Gastroesophageal sphincter (tissue), 4 donors: ENCODE measurements at regions not wholly inside any gene's neighbourhood (a gene's known extent, or its start where the extent isn't known, plus 50 kb on each side); places are given as distances from the start of the nearest gene placed in this dataset.

Experiments used
- ATAC-seq: fragments of 150-250 bp; one replicate; pipeline ENCODE4 v1.9.1; 2016; ENCODE audit warnings: mild to moderate bottlenecking, moderate library complexity
- H3K27ac ChIP-seq, 4 donors: fragments of 200-600 bp; sonication (generic) in 3 of 4; 1 replicate in 3 of 4; 2 replicates in 1 of 4; pipeline ENCODE4 v1.5.1; 2016 to 2019
- H3K27me3 ChIP-seq: fragments of 200-600 bp; sonication (generic); one replicate; pipeline ENCODE4 v1.5.1; 2019
- H3K36me3 ChIP-seq, 2 donors: fragments of 200-600 bp; sonication (generic); one replicate each; pipeline ENCODE4 v1.5.1; 2019; ENCODE audit warnings: control low read depth in 1 of 2
- H3K4me1 ChIP-seq, 3 donors: fragments of 200-600 bp; sonication (generic); 1 replicate in 2 of 3; 2 replicates in 1 of 3; pipeline ENCODE4 v1.5.1; 2016 to 2019; ENCODE audit warnings: control low read depth in 2 of 3
- H3K4me3 ChIP-seq, 2 donors: fragments of 200-600 bp; sonication (generic); one replicate each; pipeline ENCODE4 v1.5.1; 2019; ENCODE audit warnings: mild to moderate bottlenecking in 1 of 2, moderate library complexity in 1 of 2
- H3K9me3 ChIP-seq, 3 donors: fragments of 200-600 bp; sonication (generic); one replicate each; pipeline ENCODE4 v1.5.1; 2017 to 2019; ENCODE audit warnings: control low read depth in 2 of 3
- CTCF ChIP-seq, 4 experiments: fragments of 200-600 bp in 2 of 4; fragments of 450-650 bp in 2 of 4; sonication (generic) in 1 of 4; IDR thresholded peaks; one replicate each; pipeline ENCODE4 v1.5.1; 2017 to 2019; ENCODE audit warnings: antibody characterized with exemption in 4 of 4, mild to moderate bottlenecking in 2 of 4, moderate library complexity in 2 of 4
- EP300 ChIP-seq: sonication (generic); formaldehyde crosslinking; IDR thresholded peaks from one replicate; pipeline ENCODE4 v1.6.1; 2017; ENCODE audit warnings: antibody characterized with exemption, mild to moderate bottlenecking
- POLR2A ChIP-seq, 2 donors: fragments of 450-650 bp; IDR thresholded peaks; one replicate each; pipeline ENCODE4 v1.6.1; 2017; ENCODE audit warnings: antibody characterized with exemption in 2 of 2, mild to moderate bottlenecking in 2 of 2, moderate library complexity in 1 of 2
- POLR2AphosphoS5 ChIP-seq: sonication (generic); formaldehyde crosslinking; IDR thresholded peaks from one replicate; pipeline ENCODE4 v1.6.1; 2017; ENCODE audit warnings: antibody characterized with exemption
- WGBS, 2 donors: methylation state at CpG; one replicate each; pipeline ENCODE4 v1.1.5; 2018; ENCODE audit warnings: low coverage in 1 of 2; 5-methylcytosine and 5-hydroxymethylcytosine counted together

GRCh38 chr1:190908246-190908645 is 430.6 kb upstream of the BRINP3 start:
- TF ChIP-seq POLR2A (IDR thresholded peaks at IDR 0.05) (no peak), CTCF (IDR thresholded peaks at IDR 0.05) (no peak), EP300 (no peak), POLR2AphosphoS5 (no peak)

GRCh38 chr1:190908691-190909090 is 431.0 kb upstream of the BRINP3 start:
- H3K27me3 ChIP-seq, result no peaks in the 10 kb centered on the region
- no peak for TF ChIP-seq CTCF (IDR thresholded peaks at IDR 0.05)
- no peak for TF ChIP-seq EP300
- no peak for TF ChIP-seq POLR2A (IDR thresholded peaks at IDR 0.05)
- no peak for TF ChIP-seq POLR2AphosphoS5
- ATAC-seq, result no peak
- peaks cover 0 to 16% (median 0%) of the 10 kb centered on the region in 3 donors for H3K4me1 ChIP-seq
- H3K36me3 ChIP-seq, result no peaks in the 10 kb centered on the region
- H3K9me3 ChIP-seq, result no peaks in the 10 kb centered on the region
- H3K4me3 ChIP-seq, result no peak overlapping the region
- no peak overlapping the region for H3K27ac ChIP-seq

More at GRCh38 chr1:190908246-190908645, 430.6 kb upstream of the BRINP3 start:
- Histone ChIP-seq H3K36me3 (no peaks in the 10 kb centered on the region), H3K27ac (no peak overlapping the region), H3K4me3 (no peak overlapping the region), H3K9me3 (no peaks in the 10 kb centered on the region), H3K4me1 (peaks cover 0 to 21% (median 0%) of the 10 kb centered on the region in 3 donors), H3K27me3 (no peaks in the 10 kb centered on the region)
- WGBS, 2 donors, result 89 to 100% methylated on average over 1 of the region's 1 CpG
- no peak for ATAC-seq

DNA sequence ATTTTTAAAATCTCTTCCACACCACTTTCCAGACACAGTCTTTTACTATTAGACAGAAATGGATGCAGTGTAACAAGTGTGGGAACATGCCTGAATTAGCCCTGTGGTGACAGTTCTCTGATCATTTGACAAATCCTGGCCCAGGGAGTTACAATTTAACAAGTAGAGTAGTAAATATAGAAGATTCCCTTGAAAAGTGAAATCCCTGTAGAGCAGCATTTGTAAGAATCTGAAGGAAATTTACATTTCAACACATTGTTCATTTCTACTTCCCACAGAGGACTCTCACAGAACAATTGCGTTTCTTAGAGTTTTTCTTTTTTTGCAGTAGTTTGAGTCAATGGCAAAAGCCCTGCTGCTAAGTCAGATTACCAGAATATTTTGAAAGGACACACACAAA is 458.3 kb upstream of the BRINP3 start:
- H3K27me3 ChIP-seq, result no peaks in the 10 kb centered on the region

DNA sequence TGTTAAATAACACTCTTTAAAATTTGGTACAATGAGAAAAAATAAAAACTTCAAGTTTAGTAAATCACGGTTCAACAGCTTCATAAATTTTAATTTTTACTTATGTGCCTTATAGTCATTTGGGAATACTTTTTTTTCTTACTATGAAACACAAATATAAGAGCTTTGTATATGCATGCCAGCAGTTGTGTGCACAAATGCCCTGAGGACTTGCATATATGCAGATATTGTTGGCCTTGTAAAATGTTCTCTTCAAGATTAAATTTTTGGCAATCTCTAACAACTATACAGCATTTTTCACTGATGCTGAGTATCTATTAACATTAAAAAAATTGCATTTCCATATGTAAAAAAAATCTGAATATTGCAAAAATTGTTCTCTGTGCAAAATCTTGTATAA is 458.7 kb upstream of the BRINP3 start:
- TF ChIP-seq POLR2A (IDR thresholded peaks at IDR 0.05) (no peak), EP300 (no peak), POLR2AphosphoS5 (no peak), CTCF (IDR thresholded peaks at IDR 0.05) (no peak)
- Histone ChIP-seq H3K36me3 (no peaks in the 10 kb centered on the region), H3K27ac (no peak overlapping the region), H3K4me1 (no peaks in the 10 kb centered on the region), H3K4me3 (no peak overlapping the region), H3K27me3 (no peaks in the 10 kb centered on the region), H3K9me3 (no peaks in the 10 kb centered on the region)
- ATAC-seq, result no peak
- WGBS, 2 donors, result 89 to 100% methylated on average over 1 of the region's 1 CpG

More for the DNA sequence above, 458.3 kb upstream of the BRINP3 start:
- WGBS, 2 donors, result 47 to 54% methylated on average over 1 of the region's 1 CpG
- H3K9me3 ChIP-seq, result no peaks in the 10 kb centered on the region
- TF ChIP-seq CTCF (IDR thresholded peaks at IDR 0.05) (no peak), EP300 (no peak), POLR2A (IDR thresholded peaks at IDR 0.05) (no peak), POLR2AphosphoS5 (no peak)
- no peak overlapping the region for H3K4me3 ChIP-seq
- no peak overlapping the region for H3K27ac ChIP-seq
- ATAC-seq, result no peak
- H3K4me1 ChIP-seq, result no peaks in the 10 kb centered on the region
- H3K36me3 ChIP-seq, result no peaks in the 10 kb centered on the region

GRCh38 chr1:190940951-190941350 is 463.3 kb upstream of the BRINP3 start:
- Histone ChIP-seq H3K4me3 (no peak overlapping the region), H3K4me1 (no peaks in the 10 kb centered on the region), H3K9me3 (no peaks in the 10 kb centered on the region), H3K27me3 (no peaks in the 10 kb centered on the region), H3K27ac (no peak overlapping the region), H3K36me3 (no peaks in the 10 kb centered on the region)
- 82 to 84% methylated on average over 2 of the region's 2 CpGs for WGBS, 2 donors
- ATAC-seq, result no peak
- TF ChIP-seq POLR2A (IDR thresholded peaks at IDR 0.05) (no peak), POLR2AphosphoS5 (no peak), CTCF (IDR thresholded peaks at IDR 0.05) (no peak), EP300 (no peak)
